NCI-H2081 (cell line): ENCODE measurements at regions not wholly inside any gene's neighbourhood (a gene's known extent, or its start where the extent isn't known, plus 50 kb on each side); places are given as distances from the start of the nearest gene placed in this dataset.
"Not testable (repeated sequence)": the region's sequence is repeated elsewhere in the genome, so short reads cannot be mapped to it uniquely, and the experiment has no call there.

ENCODE experiments used
- DNase-seq, 2 experiments: peaks; one replicate each; lab custom pipeline; 2025; lab: John Stamatoyannopoulos, UW

DNA sequence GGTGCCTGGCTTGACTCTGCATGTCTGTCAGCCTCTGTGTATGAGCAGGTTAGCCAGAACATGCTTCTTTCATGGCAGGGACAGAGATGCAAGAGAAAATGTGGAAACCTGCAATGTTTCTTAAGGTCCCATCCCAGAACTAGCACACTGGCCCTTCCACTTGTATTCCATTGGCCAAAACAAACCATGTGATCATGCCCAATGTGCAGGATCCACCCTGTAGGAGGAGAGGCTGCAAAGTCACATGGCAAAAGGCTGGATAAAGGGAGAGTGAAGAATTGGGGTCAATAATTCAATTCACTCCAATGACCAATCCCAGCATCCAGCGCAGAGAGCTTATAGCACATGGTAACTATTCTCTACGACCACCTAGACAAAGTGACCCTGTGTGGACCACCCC, 405.5 kb downstream of the MIAT start:
- no peak for DNase-seq

DNA sequence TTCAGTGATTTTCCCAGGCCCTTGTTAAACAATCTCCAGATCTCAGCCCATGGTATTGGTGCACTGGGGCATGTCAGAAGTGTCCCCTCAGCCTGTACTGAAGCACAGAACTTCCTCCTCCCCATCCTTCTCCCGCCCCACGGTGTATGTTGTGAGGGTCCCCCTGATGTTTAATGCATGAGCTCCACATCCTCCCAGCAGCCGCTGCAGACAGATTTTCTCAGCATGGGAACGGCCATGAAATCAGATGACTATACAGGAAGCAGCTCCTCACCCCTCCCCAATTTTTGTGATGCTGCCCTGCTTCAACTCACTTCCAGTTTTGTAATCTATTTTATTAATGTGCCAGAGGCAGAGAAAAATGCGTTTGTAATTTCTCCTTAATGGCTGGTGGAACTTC, 406.0 kb downstream of the MIAT start:
- DNase-seq, result no peak

DNA sequence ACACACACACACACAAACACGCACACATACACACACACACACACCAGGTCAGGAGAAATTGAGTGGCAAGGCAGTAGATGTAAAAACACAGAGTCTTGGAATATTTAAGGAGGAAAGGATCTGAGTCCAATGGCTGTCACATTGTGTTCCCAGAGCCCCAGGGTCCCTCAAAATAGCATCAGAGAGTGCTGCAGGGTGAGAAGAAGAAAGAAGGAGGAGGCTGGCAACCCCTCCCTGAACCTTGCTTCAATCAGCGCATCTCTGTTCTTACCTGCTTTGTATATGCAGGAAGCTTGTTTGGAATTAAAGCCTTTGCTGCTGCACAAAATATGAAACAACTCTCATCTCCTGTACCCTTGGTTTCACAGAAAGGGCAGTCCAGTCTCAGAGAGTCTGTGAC, 406.5 kb downstream of the MIAT start:
- DNase-seq, result no peak

DNA sequence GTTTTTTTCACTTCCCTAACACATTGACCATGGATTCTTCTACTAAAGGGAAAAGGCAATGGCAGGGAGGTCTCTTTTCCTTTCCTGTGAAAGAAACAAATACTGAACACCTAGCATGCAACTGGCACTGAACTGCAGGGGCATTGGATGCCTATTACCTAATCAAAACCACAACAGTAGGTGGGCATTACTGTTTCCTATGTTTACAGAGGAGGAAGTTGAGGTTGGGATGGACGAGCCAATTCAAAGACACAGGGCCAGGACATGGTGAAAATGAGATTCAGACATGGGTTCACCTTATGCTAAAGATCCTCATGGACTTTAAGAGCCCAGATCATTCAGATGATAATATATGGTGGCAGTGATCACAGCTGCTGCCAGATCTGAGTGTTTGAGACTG, 407.0 kb downstream of the MIAT start:
- DNase-seq, result no peak

DNA sequence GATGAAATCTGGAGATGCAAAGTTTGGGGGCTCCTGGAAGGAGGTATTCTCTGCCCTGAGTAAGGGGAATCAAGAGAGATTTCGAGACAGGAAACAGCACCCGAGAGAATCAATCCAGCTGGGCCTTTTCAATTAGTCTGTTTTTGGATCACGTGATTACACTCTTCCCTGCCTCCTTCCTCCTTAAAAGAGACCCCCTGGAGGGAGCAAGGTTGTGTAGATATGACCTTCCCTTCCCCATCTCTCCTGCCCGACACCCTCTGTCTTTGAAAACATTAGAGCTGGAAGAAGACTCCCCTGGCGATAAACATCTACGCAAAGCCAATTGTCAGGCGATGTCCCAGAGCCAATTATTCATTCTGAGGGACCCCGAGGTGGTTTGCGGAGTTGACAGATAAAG, 407.9 kb downstream of the MIAT start:
- DNase-seq, result peak in 1 of 2 experiments; percentile 36

DNA sequence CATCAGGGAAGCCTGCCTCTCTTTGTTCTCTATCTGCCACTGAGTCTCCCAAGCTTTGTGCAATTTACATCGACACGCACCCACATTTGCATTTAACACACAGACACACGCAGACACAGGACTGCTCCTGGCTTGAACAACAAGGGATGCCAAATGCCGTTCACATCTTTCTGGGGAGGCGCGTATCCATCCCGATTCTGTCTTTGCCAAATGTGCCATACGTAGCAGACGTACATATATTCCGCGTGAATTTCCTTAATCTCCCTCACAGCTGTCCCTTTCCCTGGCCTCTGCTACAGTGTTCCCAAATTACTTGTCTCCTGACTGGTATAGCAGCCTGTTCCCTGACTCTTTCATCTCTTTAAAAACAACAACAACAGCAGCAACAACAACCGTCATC, 409.5 kb downstream of the MIAT start:
- DNase-seq, result no peak

DNA sequence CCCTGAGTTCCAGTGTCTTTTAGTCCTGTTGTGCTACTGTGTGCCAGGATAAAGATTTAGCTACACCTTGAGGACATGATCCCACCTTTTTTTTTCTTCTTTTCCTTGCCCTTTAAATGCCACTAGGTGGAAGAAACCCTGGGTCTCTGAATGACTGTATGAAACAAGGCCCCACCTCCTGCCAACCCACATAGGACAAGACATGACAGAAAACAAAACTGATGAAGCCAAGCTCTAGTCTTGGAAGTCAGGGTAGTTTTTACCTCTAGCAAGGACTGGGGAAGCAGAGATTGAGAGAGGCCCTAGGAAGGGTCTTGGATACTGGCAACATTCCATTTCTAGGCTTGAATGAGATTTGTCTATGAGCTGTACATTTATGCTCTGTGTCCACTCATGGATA, 410.7 kb downstream of the MIAT start:
- no peak for DNase-seq

DNA sequence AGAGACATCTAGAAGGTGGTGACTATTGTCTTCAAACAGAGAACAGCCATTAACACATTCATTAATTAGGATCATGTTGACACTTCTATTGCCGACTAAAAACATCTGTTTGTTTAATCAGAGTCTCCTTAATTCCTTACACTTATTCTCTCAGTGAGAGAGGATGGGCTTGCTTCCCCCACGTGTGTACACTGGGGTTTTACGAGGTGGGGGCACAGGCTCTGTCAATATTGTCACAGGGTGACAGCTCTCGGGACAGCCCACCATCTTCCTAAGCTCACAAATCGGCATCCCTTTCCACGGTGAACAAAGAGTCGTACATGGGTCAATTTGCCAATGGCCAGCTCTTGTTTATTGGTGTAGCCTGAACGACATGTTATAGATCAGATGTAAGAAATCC, 413.2 kb downstream of the MIAT start:
- no peak for DNase-seq

DNA sequence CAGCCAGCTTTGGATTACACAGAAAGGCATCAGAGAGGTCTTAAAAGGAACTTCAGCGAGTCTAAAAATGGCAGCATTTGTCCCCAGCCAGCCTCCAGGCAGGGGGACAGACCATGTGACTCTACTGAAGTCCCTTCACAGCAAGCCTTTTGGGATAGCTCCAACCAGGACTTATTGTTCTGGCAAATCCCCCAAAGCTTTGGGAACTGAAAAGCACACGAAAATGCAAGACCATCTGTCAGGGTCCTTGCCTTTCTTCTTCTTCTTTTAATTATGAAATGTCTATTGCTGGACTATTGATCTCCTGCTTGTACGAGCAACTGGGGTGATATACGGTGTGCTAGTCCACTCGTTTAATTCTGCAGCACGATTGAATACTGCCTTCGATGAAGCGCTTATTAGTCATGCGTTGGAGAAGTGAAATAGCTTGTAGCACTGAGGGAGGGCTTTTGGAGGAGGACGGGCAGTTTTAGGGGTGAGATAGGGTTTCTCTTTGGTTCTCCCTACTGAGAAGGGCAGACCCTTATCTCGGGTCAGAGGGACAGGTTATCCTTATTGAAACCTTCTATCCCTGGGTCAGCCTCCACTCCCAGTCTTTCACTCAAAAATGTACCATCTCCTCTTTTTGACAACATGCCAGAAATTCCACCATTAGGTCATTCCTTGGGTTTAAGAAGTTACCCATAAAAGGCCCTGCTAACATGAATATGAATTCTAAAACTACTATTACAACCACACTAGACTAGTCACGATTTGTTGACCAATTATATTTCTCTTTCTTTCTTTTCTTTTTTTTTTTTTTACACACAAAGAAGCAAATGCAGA, 416.4 kb downstream of the MIAT start:
- DNase-seq, result no peak

DNA sequence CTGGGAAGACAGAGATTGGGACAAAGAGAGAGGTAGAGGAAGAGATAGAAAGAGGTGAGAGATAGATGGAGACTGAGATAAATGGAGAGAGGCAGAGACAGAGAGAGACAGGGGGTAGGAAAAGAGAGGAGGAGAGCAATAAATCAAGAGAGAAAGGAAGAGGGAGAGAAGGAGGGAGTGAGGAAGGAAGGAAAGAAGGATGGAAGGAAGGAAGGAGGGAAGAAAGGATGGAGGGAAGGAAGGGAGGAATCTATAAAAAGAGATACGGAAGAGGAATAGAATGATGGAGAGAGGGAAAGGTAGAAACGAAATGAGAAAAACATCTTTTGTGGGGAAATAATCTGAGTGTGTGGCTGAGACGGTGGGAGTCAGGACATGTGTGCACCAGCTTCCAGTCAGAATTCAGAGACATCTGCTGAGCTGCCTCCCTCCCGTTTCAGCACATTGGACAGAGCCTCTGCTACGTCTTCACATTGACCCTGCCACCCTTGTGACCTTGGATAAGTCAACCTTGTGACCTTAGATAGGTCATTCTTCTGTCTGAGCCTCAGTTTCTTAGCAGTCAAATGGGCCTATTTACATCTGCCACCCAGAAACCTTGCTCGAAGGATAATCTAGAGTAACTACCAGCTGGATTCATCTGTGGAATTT, 417.8 kb downstream of the MIAT start:
- DNase-seq, result no peak

DNA sequence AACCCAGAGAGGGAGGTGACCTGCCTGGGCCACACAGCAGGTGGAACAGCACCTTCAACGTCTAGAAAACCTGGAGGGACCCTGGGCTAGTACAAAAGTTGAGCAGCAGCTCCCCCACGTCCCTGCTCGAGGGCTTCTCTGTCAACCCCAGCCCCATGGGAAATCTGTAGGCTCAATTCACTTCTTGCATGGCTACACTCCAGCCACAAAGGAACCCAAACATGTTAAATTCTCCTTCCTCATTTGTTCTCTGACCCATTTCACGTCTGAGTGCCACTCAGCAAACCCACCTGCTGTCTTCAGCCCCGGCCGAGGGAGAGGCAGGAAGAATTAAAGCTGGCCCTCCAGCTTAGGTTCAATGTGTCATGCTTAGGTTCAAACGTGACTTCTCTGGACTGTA, 418.5 kb downstream of the MIAT start:
- no peak for DNase-seq

DNA sequence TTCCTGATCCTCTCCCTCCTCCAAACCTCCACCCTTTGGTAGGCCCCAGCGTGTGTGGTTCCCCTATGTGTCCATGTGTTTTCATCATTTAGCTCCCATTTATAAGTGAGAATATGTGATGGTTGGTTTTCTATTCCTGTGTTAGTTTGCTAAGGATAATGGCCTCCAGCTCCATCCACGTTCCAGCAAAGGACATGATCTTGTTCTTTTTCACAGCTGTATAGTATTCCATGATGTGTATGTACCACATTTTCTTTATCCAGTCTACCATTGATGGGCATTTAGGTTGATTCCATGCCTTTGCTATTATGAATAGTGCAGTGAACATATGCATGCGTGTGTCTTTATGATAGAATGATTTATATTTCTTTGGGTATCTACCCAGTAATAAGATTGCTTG, 420.7 kb downstream of the MIAT start:
- not testable (repeated sequence) for DNase-seq

DNA sequence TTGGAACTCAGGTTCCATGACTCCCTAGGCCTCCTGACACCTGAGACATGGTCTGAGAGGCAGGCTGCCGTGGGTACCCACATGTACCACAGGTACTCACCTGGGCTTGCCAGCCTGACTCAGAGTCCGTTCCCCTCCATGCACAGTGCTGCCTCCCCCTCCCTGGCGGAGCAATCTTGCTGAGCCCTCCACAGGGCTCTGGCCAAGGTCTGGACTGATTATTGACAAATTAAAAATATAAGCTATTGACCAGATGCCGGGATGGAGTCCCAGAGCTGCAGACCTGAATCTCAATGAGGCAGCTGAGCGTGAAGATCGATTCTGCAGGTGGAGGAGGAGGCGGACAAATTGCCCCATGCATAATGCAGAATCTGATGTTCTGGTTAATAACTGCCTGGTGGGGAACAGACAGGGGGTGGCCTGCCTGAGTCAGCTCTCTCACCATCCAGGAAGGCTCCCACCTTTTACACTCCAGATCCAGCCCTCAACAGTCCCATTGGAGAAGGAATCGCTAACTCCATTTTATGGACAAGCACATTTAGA, 422.7 kb downstream of the MIAT start:
- DNase-seq, result no peak

DNA sequence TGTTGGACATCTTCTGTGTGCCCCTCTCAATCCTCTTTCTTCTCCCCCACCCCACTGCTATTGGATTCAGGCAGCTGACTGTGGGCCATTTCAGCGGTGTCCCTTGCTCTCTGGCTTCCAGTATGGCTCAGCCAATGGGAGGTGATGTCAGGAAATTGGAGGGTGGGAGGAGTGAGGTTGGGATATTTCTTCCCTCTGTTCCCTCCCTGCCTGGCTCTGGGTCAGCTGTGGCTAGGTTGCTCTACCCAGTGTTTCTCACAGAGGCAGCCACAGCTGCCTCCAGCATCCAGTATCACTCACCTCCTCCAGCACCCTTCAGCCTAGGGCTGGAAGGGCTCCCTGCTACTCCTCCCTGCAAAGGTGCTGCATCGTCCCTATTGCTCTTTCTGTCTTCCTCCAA, 423.5 kb downstream of the MIAT start:
- DNase-seq, result no peak

DNA sequence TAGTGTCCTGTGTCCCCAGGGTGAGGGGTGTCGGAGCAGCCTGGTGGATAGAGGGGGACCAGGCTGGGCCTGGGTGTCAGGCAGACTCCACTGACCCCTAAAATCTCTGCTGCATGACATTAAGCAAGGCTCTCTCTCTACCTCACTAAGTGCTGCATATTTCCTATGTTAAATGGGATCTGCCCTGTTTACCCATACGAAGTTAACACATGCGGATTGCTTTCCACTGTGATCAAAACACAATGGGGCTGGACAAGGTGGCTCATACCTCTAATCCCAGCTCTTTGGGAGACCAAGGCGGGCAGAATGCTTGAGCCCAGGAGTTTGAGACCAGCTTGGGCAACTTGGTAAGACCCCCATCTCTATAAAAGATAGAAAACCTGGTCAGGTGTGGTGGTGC, 426.2 kb downstream of the MIAT start:
- no peak for DNase-seq

DNA sequence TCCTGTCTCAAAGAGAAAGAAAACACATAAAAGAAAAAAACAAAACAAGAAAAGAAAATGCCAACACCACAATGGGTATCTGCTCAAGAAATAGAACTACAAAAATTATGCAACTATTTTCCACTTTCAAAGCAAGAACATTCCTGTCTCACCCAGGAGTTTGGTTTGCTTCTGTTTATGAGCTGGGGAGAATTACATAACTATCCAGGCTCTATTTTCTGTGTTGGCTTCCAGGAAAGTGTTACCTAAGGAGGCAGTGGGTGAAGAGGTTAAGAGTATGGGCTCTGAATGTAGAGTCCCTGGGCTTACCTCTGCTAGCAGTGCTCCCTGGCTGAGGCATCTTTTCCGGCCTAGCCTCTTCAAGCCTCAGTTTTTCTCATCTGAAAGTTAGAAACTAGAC, 426.7 kb downstream of the MIAT start:
- DNase-seq, result no peak

DNA sequence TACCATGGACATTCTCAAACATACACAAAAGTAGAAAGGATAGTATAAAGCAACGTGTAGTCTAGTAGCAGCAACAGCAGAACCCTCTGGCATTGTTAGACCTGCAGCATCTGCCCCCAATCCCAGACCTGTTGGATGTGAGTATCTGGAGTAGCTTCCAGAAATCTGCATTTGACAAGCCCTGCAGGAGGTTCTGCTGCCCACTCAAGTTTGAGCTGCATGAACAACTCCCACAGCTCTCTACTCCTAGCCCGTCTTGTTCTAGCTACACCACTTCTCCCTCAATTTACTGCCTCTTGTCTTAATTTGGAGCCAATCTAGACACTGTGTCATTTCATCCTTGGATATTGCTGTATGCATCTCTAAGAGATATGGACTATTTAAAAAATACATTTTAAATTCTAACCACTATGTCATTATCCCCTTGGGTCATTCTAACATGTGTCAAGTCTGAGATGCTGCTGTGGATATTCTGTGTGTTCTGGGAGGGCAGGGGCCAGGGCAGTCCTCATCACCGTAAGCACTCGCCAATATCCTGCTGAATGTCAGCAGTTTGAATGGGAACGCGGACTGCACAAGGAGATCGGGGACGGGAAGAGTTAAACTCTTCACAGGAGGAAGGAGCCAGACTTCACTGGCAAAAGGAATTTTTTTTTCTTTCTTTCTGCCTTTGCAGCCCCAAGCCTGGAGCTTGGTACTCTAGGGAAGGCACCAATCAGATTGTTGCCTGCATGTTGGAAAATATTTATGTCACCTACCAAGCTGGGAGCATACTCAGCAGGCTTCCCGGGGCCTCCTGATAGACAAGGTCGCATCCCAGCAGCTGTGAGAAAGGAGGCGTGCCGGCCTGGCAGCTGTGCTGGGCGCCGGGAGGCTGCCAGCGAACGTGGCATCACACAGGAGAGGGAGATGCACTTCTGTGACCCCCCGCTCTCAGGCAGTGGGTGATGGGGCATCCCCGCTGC, 429.0 kb downstream of the MIAT start:
- no peak for DNase-seq

DNA sequence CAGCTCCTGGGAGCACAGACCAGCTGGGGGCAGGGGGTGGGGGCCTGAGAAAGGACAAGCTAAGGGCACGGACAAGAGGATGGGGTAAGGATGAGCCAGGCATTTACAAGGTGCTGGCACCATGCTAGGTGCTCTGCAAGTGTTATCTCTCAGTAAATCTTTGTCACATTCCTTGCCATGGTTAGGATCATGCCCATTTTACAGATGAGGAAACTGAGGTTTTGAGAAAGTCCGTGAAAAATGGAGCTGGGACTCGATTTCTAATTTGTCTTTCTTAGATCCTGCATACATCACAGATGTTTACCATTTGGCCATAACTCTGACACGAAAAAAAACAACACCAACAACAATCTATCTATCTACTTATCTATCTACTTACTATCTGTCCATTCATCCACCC, 429.7 kb downstream of the MIAT start:
- no peak for DNase-seq

DNA sequence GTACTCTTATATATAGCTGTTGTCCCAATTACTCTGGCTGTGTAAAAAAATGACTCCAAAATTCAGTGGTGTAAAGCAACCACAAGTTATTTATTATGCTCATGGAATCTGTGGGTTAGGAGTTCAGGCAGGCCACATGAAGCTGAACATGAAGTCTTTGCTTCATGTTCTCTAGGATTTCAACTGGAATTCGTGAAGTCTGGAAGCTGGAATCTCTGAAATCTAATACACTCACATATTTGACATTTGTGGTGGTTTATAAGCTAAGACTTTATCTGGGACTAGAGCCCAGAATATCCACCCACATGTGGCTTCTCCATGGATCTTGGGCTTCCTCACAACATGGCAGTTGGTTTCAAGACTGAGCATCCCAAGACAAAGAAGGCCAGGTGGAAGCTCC, 430.6 kb downstream of the MIAT start:
- DNase-seq, result no peak

DNA sequence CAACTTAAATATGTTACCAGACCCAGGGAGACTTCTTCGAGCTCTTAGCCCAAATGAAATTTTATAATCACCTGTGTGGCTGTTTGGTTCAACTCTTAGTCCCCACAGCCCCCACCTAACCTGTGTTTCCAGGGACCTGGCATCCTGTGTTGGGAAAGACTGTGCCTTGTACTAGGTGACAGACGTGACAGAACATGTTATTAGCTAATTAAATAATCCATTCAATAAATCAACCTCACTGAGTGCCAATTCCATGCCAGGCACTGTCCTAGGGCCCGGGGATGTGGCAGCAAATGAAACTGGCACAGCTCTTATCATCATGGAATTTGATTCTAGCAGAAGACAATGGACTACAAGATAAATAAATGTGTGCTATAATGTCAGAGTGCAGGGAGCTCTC, 431.9 kb downstream of the MIAT start:
- DNase-seq, result no peak

DNA sequence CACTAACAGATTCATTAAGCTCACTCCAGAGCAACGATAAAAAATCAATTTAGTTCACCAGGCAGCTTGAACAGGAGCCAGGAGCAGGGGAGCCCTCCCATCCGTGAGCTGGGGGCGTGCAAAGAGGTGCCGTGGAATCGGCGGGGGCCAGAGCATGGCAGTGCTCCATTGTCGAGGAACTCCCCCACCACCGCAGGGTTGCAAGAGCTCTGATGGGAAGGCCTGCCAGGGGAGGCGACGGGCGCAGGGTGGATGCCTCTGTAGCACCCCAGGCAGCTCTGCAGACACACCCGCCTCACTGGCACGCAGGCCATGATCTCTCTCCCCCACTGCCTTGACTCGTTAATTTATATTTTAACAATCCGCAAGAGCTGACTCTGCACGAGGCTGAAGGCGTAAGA, 433.2 kb downstream of the MIAT start:
- DNase-seq, result no peak

DNA sequence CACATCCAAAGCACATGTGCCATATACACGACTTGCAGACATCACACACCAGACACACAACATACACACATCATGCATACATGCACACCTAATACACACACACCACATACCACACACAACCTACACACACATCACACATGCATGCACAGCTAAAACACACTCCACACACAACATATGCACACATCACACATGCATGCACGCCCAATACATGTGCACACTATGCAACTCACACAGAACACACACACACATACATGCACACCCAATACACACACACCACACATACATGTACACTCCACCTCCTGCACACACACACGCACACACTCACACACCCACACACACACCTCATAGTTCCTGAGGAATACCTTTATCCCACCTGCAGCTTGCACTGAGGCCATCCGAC, 436.0 kb downstream of the MIAT start:
- DNase-seq, result no peak
